KMS-11 (cell line): ENCODE measurements at regions not wholly inside any gene's neighbourhood (a gene's known extent, or its start where the extent isn't known, plus 50 kb on each side); places are given as distances from the start of the nearest gene placed in this dataset.

ENCODE experiments used
- H2AFZ ChIP-seq: fragments of 200-600 bp; sonication (generic); 2 replicates; pipeline ENCODE4 v1.6.1; 2016; ENCODE audit warnings: antibody characterized with exemption, mixed run types, low read depth
- H3K27ac ChIP-seq: fragments of 200-600 bp; sonication (generic); 2 replicates; pipeline ENCODE4 v1.6.1; 2016; ENCODE audit warnings: mild to moderate bottlenecking, mixed run types
- H3K27me3 ChIP-seq: fragments of 200-600 bp; sonication (generic); 2 replicates; pipeline ENCODE4 v1.6.1; 2017; ENCODE audit warnings: mild to moderate bottlenecking, low read depth, mixed run types, moderate library complexity; ENCODE audit not compliant: insufficient read depth
- H3K36me3 ChIP-seq: fragments of 200-600 bp; sonication (generic); 2 replicates; pipeline ENCODE4 v1.6.1; 2017; ENCODE audit warnings: mild to moderate bottlenecking, mixed run types; ENCODE audit not compliant: insufficient read depth
- H3K4me1 ChIP-seq: fragments of 200-600 bp; sonication (generic); 2 replicates; pipeline ENCODE4 v1.6.1; 2016; ENCODE audit warnings: mild to moderate bottlenecking, low read depth, mixed run types; ENCODE audit not compliant: poor library complexity, severe bottlenecking
- H3K4me2 ChIP-seq: fragments of 200-600 bp; sonication (generic); 2 replicates; pipeline ENCODE4 v1.7.0; 2016; ENCODE audit warnings: mild to moderate bottlenecking, mixed run types
- H3K4me3 ChIP-seq: fragments of 200-600 bp; sonication (generic); IDR thresholded peaks from 2 replicates; pipeline ENCODE4 v1.6.1; 2017; ENCODE audit warnings: low read depth, low read length, mixed read lengths; ENCODE audit not compliant: insufficient read depth
- H3K79me2 ChIP-seq: fragments of 200-600 bp; sonication (generic); 2 replicates; pipeline ENCODE4 v1.6.1; 2016; ENCODE audit warnings: low read depth, mixed run types; ENCODE audit not compliant: insufficient read depth
- H3K9ac ChIP-seq: fragments of 200-600 bp; sonication (generic); 2 replicates; pipeline ENCODE4 v1.6.1; 2016; ENCODE audit warnings: mild to moderate bottlenecking, mixed run types
- H4K20me1 ChIP-seq: fragments of 200-600 bp; sonication (generic); 2 replicates; pipeline ENCODE4 v1.6.1; 2016; ENCODE audit warnings: mild to moderate bottlenecking, mixed run types; ENCODE audit not compliant: insufficient read depth
- CTCF ChIP-seq: fragments of 200-600 bp; sonication (generic); conservative IDR thresholded peaks from 2 replicates; pipeline ENCODE4 v1.6.1; 2017; ENCODE audit warnings: low read depth, mild to moderate bottlenecking, antibody characterized with exemption, low read length, moderate library complexity, mixed read lengths

GRCh38 chr16:17830651-17831050 is 359.9 kb upstream of the XYLT1 start:
- Histone ChIP-seq H2AFZ (no peak overlapping the region), H3K4me1 (no peaks in the 10 kb centered on the region), H3K27me3 (no peaks in the 10 kb centered on the region), H4K20me1 (no peaks in the 10 kb centered on the region), H3K9ac (no peak overlapping the region), H3K4me2 (no peak overlapping the region), H3K27ac (no peak overlapping the region), H3K36me3 (no peaks in the 10 kb centered on the region), H3K4me3 (no peak overlapping the region), H3K79me2 (no peaks in the 10 kb centered on the region)
- TF ChIP-seq CTCF, result no peak

GRCh38 chr16:17829811-17830210 is 359.1 kb upstream of the XYLT1 start:
- no peak overlapping the region for H3K4me2 ChIP-seq
- H3K4me1 ChIP-seq, result no peaks in the 10 kb centered on the region
- no peaks in the 10 kb centered on the region for H3K79me2 ChIP-seq
- H2AFZ ChIP-seq, result no peak overlapping the region
- no peak for TF ChIP-seq CTCF
- H3K27me3 ChIP-seq, result no peaks in the 10 kb centered on the region
- no peak overlapping the region for H3K9ac ChIP-seq
- no peaks in the 10 kb centered on the region for H4K20me1 ChIP-seq
- no peak overlapping the region for H3K4me3 ChIP-seq
- no peak overlapping the region for H3K27ac ChIP-seq
- H3K36me3 ChIP-seq, result no peaks in the 10 kb centered on the region

GRCh38 chr16:17828012-17828411 is 357.3 kb upstream of the XYLT1 start:
- Histone ChIP-seq H4K20me1 (no peaks in the 10 kb centered on the region), H2AFZ (no peak overlapping the region), H3K4me1 (no peaks in the 10 kb centered on the region), H3K27me3 (no peaks in the 10 kb centered on the region), H3K9ac (no peak overlapping the region), H3K27ac (no peak overlapping the region), H3K79me2 (no peaks in the 10 kb centered on the region), H3K36me3 (no peaks in the 10 kb centered on the region), H3K4me2 (no peak overlapping the region), H3K4me3 (no peak overlapping the region)
- no peak for TF ChIP-seq CTCF

- no peaks in the 10 kb centered on the region for H3K79me2 ChIP-seq
- H3K36me3 ChIP-seq, result no peaks in the 10 kb centered on the region
- TF ChIP-seq CTCF, result no peak
- no peak overlapping the region for H2AFZ ChIP-seq
- H3K27ac ChIP-seq, result no peak overlapping the region
- no peaks in the 10 kb centered on the region for H3K27me3 ChIP-seq
- H3K4me3 ChIP-seq, result no peak overlapping the region
- no peak overlapping the region for H3K9ac ChIP-seq
- H4K20me1 ChIP-seq, result no peaks in the 10 kb centered on the region
- H3K4me1 ChIP-seq, result no peaks in the 10 kb centered on the region
- no peak overlapping the region for H3K4me2 ChIP-seq
Measured at GRCh38 chr16:17827313-17827712, 356.6 kb upstream of the XYLT1 start.

GRCh38 chr16:17817943-17818342 is 347.2 kb upstream of the XYLT1 start:
- Histone ChIP-seq H3K27me3 (no peaks in the 10 kb centered on the region), H3K79me2 (no peaks in the 10 kb centered on the region), H3K4me2 (no peak overlapping the region), H3K27ac (no peak overlapping the region), H2AFZ (no peak overlapping the region), H3K4me3 (no peak overlapping the region), H3K4me1 (no peaks in the 10 kb centered on the region), H3K36me3 (no peaks in the 10 kb centered on the region), H3K9ac (no peak overlapping the region), H4K20me1 (no peaks in the 10 kb centered on the region)
- TF ChIP-seq CTCF, result no peak
